ENCODE measurements at regions not wholly inside any gene's neighbourhood (a gene's known extent, or its start where the extent isn't known, plus 50 kb on each side); places are given as distances from the start of the nearest gene placed in this dataset.

DNA sequence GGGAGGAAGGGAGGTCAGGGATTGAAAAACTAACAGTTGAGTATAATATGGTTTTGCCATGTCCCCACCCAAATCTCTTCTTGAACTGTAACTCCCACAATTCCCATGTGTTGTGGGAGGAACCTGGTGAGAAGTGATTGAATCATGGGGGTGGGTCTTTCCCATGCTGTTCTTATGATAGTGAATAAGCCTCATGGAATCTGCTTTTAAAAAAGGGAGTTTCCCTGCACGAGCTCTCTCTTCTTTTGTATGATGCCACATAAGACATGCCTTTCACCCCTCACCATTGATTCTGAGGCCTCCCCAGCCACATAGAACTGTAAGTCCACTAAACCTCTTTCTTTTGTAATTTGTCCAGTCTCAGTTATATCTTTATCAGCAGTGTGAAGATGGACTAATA, 833.4 kb upstream of the MAP3K7 start:
- TF ChIP-seq GATA2 (IDR thresholded peaks at IDR 0.05; ENCODE audit: low read depth, low read length) (no peak), GATA3 (IDR thresholded peaks at IDR 0.05; ENCODE audit: low read depth, low read length) (no peak)

DNA sequence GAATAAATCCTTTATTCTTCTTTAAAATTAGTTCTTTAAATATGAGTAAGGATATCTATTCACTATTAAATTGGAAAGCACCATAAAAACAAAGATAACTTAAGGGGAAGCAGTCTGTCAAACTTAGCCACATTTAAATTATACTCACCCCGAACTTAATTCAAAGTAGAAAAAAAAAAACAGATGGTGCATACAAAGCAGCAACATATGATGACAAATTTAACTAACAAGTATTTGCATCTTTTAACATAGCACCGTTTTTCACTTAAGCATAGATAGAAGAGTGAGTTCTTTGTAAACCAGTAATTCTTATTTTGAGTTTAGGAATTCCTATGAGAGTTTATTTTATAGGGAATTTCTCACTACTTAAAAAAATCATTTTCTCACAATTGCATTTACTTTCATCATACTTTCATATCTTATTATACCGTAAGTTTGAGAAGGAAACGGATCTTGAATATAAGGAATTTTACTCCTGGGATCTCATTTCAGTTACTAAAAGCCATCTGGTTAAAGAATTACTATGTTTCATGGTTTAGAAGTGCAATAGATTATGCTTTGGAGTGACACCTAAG, 828.2 kb upstream of the MAP3K7 start:
- TF ChIP-seq GATA2 (IDR thresholded peaks at IDR 0.05; ENCODE audit: low read depth, low read length) (no peak), GATA3 (IDR thresholded peaks at IDR 0.05; ENCODE audit: low read depth, low read length) (no peak)

- TF ChIP-seq GATA3 (IDR thresholded peaks at IDR 0.05; ENCODE audit: low read depth, low read length), result no peak
- TF ChIP-seq GATA2 (IDR thresholded peaks at IDR 0.05; ENCODE audit: low read depth, low read length), result no peak
Measured at GRCh38 chr6:91412532-91412931, 825.7 kb upstream of the MAP3K7 start.

GRCh38 chr6:91407706-91408105, 820.8 kb upstream of the MAP3K7 start:
- TF ChIP-seq GATA3 (IDR thresholded peaks at IDR 0.05; ENCODE audit: low read depth, low read length) (no peak), GATA2 (IDR thresholded peaks at IDR 0.05; ENCODE audit: low read depth, low read length) (no peak)

GRCh38 chr6:91392951-91393350, 806.1 kb upstream of the MAP3K7 start:
- TF ChIP-seq GATA2 (IDR thresholded peaks at IDR 0.05; ENCODE audit: low read depth, low read length) (no peak), GATA3 (IDR thresholded peaks at IDR 0.05; ENCODE audit: low read depth, low read length) (no peak)

DNA sequence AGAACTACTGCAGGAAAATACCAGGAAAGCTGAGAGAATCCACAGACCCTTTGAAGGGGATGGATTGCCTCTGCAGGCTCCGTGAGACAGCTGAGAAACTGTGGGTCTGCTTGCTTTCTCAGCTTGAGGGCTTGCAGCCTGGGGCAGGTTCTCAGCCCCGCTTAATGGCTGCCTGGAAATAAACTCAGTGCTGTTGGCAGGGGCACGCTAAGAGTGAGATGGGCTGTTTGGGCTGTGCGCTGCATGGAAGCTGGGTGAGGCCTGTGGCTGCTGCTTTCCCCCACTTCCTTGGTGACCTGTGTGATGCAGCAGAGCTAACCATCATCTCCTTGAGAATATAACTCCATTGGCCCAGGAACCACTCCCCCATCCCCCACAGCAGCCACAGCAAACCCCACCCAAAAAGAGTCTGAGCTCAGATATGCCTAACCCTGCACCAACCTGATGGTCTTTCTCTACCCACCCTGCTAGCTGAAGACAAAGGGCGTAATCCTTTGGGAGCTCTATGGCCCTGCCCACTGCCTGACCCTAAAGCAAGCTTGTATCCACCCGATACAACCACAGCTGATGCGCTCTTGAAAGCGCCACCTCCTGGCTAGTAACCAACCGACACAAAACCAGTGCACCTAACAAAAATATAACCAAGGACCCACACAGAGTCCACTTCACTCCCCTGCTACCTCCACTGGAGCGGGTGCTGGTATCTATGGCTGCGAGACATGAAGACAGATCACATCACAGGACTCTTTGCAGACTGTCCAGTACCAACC, 800.6 kb upstream of the MAP3K7 start:
- TF ChIP-seq GATA2 (IDR thresholded peaks at IDR 0.05; ENCODE audit: low read depth, low read length) (no peak), GATA3 (IDR thresholded peaks at IDR 0.05; ENCODE audit: low read depth, low read length) (no peak)

- TF ChIP-seq GATA3 (IDR thresholded peaks at IDR 0.05; ENCODE audit: low read depth, low read length) (no peak), GATA2 (IDR thresholded peaks at IDR 0.05; ENCODE audit: low read depth, low read length) (no peak)
Measured at GRCh38 chr6:91386204-91386603, 799.3 kb upstream of the MAP3K7 start.

DNA sequence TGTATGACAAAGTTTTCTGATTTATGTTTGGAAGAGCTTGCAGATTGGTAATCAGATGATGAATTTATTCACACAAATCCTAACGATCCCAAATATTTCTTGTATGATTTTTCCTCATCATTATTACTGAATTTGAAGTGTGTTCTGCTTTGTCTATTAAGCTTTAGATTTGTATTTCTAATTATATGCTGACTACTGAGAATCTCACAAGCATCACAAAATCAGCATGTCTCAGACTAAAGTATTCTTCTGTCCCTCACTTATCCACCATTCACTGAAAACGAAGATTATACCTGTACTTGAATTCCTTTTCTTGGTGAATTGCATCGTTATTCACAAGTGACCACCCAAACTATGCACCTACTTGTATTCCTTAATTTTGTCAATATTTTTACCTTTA, 796.3 kb upstream of the MAP3K7 start:
- TF ChIP-seq GATA2 (IDR thresholded peaks at IDR 0.05; ENCODE audit: low read depth, low read length) (no peak), GATA3 (IDR thresholded peaks at IDR 0.05; ENCODE audit: low read depth, low read length) (no peak)

GRCh38 chr6:91376686-91377085, 789.8 kb upstream of the MAP3K7 start:
- TF ChIP-seq GATA3 (IDR thresholded peaks at IDR 0.05; ENCODE audit: low read depth, low read length) (no peak), GATA2 (IDR thresholded peaks at IDR 0.05; ENCODE audit: low read depth, low read length) (no peak)

DNA sequence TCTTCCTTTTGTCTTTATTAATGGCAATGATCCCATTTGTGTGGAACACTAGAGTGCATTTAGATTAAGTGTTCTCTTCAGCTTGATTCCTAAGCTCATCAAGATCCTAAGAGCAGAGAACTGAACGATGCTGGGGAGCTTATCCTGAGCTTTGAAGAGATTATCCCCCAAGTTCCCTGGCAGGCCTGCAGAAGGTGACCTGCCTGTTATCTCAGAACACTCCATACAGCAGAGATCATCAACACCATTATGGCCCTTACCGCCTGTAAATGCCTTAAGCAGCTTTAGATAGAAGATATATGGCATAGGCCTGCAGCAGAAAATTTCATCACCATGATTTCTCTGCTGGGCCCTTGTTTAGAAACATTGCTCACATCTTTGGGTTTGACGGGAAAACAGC, 779.9 kb upstream of the MAP3K7 start:
- TF ChIP-seq GATA3 (IDR thresholded peaks at IDR 0.05; ENCODE audit: low read depth, low read length) (no peak), GATA2 (IDR thresholded peaks at IDR 0.05; ENCODE audit: low read depth, low read length) (no peak)

DNA sequence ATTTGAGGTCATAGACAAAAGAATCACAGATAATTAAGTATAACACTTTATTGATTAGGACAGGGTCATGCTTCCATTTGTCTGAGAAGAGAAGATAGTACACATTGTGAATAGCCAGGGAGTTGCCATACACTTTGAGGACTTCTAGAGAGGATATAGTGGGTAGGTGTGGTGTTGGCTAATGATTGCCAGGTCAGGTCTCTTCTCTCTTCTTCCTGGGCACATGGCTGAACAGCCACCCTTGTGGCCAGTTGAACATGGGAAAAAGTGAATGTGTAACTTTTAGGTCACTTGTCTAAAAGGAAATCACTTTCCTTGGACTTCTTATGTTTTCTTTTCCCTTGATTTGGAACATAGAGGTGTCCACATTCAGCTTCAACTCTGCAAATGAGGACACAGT, 772.1 kb upstream of the MAP3K7 start:
- TF ChIP-seq GATA2 (IDR thresholded peaks at IDR 0.05; ENCODE audit: low read depth, low read length), result no peak

GRCh38 chr6:91352878-91353277, 766.0 kb upstream of the MAP3K7 start:
- TF ChIP-seq GATA2 (IDR thresholded peaks at IDR 0.05; ENCODE audit: low read depth, low read length), result no peak
- TF ChIP-seq GATA3 (IDR thresholded peaks at IDR 0.05; ENCODE audit: low read depth, low read length), result no peak

DNA sequence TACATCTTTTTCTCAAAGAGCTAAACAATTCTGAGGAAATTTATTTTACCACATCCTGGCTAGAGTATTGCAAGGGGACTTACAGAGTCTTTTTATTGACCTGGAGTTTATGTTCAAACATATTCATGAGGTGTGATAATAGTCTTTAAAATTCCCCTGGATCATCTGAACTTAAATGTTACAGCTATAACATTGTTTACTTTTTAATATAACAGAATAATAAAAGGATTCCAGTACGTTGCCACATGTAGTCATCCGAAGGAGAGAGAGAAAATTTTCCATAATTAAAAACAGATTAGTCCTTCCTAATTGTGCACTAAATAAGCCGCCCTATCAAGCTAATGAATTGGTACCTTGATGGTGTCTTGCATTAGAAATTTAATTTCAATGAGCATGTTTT, 765.4 kb upstream of the MAP3K7 start:
- TF ChIP-seq GATA3 (IDR thresholded peaks at IDR 0.05; ENCODE audit: low read depth, low read length) (no peak), GATA2 (IDR thresholded peaks at IDR 0.05; ENCODE audit: low read depth, low read length) (no peak)

DNA sequence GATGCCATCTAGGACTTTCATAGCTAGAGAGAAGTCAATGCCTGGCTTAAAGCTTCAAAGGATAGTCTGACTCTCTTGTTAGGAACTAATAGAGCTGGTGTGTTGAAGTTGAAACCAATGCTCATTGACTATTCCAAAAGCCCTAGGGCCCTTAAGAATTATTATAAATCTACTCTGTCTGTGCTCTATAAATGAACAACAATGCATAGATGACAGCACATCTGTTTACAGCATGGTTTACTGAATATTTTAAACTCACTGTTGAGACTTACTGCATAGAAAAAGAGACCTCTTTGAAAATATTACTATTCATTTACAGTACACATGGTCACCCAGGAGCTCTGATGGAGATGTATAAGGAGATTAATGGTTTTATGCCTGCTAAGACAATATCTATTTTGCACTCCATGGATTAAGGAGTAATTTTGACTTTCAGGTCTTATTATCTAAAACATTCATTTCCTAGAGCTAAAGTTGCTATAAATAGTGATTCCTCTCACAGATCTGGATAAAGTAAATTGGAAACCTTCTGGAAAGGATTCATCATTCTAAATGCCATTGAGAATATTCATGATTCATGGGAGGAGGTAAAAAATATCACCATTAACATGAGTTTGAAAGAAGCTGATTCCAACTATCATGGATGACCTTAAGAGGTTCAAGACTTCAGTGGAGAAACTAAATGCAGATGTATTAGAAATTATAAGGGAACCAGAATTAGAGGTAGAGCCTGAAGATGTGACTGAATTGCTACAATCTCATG, 763.5 kb upstream of the MAP3K7 start:
- TF ChIP-seq GATA3 (IDR thresholded peaks at IDR 0.05; ENCODE audit: low read depth, low read length) (no peak), GATA2 (IDR thresholded peaks at IDR 0.05; ENCODE audit: low read depth, low read length) (no peak)

DNA sequence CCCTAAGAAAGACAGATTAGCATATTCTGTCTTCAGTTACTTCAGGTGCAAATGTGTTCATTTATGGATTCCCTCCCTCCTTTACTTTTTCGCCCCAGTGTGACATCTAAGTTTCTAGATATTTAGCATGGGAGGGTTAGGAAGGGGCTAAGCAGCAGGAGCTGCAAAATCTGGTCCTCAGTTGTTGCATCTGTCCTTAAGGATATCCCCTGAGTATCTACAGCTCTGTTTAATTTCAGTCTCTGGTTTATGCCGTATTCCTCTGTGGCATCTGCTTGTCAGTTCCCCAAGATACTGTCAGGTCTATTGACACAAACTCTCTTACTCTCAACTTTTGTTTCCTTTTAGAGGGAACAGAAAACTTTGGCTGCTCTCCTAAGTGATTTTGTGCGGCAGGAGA, 754.6 kb upstream of the MAP3K7 start:
- no peak for TF ChIP-seq GATA2 (IDR thresholded peaks at IDR 0.05; ENCODE audit: low read depth, low read length)
- no peak for TF ChIP-seq GATA3 (IDR thresholded peaks at IDR 0.05; ENCODE audit: low read depth, low read length)
